Stomach smooth muscle (tissue), 2 donors: ENCODE measurements at regions not wholly inside any gene's neighbourhood (a gene's known extent, or its start where the extent isn't known, plus 50 kb on each side); places are given as distances from the start of the nearest gene placed in this dataset.
"Not testable (repeated sequence)": the region's sequence is repeated elsewhere in the genome, so short reads cannot be mapped to it uniquely, and the experiment has no call there.

ENCODE experiments used
- H3K27ac ChIP-seq: one replicate; pipeline ENCODE4 v1.7.0; 2013; ENCODE audit warnings: mild to moderate bottlenecking, low read length, inconsistent platforms
- H3K27me3 ChIP-seq, 2 donors: one replicate each; pipeline ENCODE4 v1.7.0; 2013; ENCODE audit warnings: low read length in 2 of 2; ENCODE audit not compliant: insufficient read depth in 2 of 2, control insufficient read depth in 1 of 2
- H3K36me3 ChIP-seq, 2 donors: one replicate each; pipeline ENCODE4 v1.7.0; 2013; ENCODE audit warnings: low read length in 2 of 2; ENCODE audit not compliant: control insufficient read depth in 2 of 2, insufficient read depth in 2 of 2
- H3K4me1 ChIP-seq: one replicate; pipeline ENCODE4 v1.7.0; 2013; ENCODE audit warnings: low read length; ENCODE audit not compliant: control insufficient read depth, insufficient read depth
- H3K4me3 ChIP-seq, 2 donors: one replicate each; pipeline ENCODE4 v1.7.0; 2013; ENCODE audit warnings: low read length in 2 of 2
- H3K9ac ChIP-seq, 2 donors: one replicate each; pipeline ENCODE4 v1.7.0; 2013; ENCODE audit warnings: low read length in 2 of 2, mild to moderate bottlenecking in 1 of 2
- H3K9me3 ChIP-seq, 2 donors: one replicate each; pipeline ENCODE4 v1.7.0; 2013; ENCODE audit warnings: low read length in 2 of 2; ENCODE audit not compliant: control insufficient read depth in 2 of 2
- donor health status: healthy.
- donor health status: Pancreatic carcinoma.

DNA sequence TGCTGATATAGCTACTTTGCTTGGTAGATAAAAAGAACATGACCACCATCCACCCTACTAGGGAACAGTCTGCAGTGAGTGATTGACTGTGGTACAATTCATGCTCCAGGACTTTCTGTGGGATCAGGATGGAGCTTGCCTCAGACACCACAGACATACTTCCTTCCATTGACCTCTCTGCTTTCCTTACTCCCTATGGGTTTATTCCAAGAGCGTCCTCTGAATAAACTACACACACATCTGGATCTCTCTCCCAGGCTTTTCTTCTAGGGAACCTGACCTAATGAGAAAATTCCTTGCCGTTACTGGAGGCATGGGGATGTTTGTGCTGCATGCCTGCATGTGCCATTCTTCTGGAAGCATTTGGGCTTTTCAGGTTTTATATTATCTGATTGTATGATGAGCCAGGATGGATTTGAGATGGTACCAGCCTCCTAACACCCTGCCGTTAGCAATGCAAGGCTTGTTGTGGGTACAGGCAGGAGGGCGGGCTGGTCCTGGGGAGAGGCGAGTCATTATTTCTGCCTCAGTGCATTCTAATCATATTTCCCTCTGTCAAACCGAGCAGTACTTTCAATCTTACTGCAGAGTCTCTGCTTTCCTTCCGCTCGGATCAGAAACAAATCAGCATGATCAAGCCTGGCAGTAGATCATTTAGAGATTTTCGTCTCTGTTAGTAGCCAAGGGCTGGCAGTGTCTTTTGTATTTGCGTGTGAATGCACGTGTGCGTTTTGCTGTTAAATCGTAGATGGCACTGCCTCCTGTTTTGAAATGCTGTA, 279.2 kb downstream of the PDCD6IP start:
- Histone ChIP-seq H3K4me1 (no peaks in the 10 kb centered on the region), H3K4me3 (no peak overlapping the region), H3K27me3 (no peaks in the 10 kb centered on the region), H3K9me3 (peaks cover 0 to 2% of the 10 kb centered on the region in 2 donors), H3K36me3 (no peaks in the 10 kb centered on the region), H3K27ac (no peak overlapping the region), H3K9ac (no peak overlapping the region)

DNA sequence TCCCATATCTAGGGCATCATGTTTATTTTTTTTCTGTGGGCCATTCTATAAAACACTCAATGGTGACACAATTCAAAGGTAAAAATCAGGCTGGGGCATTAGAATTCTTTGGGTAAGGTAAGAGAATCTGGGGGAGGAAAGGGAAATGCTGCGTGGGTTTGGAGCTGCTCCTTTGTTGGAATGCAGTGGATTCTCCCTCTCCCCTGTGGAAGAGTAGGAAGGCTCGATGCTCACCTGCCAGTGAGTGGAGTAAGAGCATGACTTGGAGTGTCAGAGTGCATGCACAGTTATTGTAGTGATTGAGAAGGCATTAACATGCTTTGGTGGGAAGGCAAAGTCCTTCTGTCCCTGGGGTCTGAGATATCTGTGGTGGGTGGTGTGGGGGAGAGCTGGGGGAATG, 280.0 kb downstream of the PDCD6IP start:
- Histone ChIP-seq H3K36me3 (no peaks in the 10 kb centered on the region), H3K4me3 (no peak overlapping the region), H3K9ac (no peak overlapping the region), H3K4me1 (no peaks in the 10 kb centered on the region), H3K27ac (no peak overlapping the region), H3K27me3 (no peaks in the 10 kb centered on the region), H3K9me3 (peaks cover 0 to 2% of the 10 kb centered on the region in 2 donors)

DNA sequence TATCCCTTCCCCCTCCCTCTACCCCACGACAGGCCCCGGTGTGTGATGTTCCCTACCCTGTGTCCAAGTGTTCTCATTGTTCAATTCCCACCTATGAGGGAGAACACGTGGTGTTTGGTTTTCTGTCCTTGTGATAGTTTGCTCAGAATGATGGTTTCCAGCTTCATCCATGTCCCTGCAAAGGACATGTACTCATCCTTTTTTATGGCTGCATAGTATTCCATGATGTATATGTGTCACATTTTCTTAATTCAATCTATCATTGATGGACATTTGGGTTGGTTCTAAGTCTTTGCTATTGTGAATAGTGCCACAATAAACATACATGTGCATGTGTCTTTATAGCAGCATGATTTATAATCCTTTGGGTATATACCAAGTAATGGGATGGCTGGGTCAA, 281.4 kb downstream of the PDCD6IP start:
- not testable (repeated sequence) for H3K36me3 ChIP-seq, H3K4me3 ChIP-seq, H3K27ac ChIP-seq, H3K4me1 ChIP-seq, H3K9me3 ChIP-seq, H3K9ac ChIP-seq, H3K27me3 ChIP-seq

DNA sequence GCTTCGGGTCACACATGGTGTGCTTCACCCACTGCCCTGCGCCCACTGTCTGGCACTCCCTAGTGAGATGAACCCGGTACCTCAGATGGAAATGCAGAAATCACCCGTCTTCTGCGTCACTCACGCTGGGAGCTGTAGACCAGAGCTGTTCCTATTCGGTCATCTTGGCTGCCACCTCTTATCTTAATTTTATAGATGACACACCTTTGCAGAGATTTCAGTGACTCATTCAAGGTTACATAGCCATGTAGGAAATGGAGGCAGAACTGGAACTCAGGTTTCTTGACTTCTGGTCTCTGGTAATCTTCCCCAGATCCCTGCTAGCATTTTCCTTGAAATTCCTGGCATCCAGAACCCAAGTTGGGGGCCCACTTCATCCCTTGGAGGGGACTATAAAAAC, 291.9 kb downstream of the PDCD6IP start:
- H3K27ac ChIP-seq, H3K9me3 ChIP-seq, H3K4me3 ChIP-seq, H3K4me1 ChIP-seq, H3K36me3 ChIP-seq, H3K27me3 ChIP-seq, H3K9ac ChIP-seq: not testable (repeated sequence)

DNA sequence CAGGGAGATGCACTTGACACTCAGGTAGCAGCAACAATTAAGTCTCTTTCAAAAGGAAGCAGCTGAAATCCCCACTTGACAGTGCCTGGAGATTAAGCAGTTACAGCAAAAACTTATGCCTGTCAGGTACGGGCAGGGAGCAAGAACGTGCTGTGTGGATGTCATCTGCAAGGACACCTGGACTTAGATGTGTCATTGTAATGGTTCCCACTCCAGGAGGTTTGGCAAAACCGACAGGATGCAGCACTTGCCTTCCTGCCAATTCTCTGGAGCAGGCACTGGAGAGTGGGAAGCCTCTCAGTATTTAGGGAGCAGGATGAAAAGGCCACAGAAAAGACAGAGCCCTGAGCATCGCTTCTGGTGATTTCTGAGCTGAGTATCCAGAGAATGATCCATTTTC, 292.4 kb downstream of the PDCD6IP start:
- Histone ChIP-seq H3K27ac (no peak overlapping the region), H3K27me3 (no peaks in the 10 kb centered on the region), H3K4me1 (no peaks in the 10 kb centered on the region), H3K9me3 (no peaks in the 10 kb centered on the region), H3K4me3 (no peak overlapping the region), H3K9ac (no peak overlapping the region), H3K36me3 (no peaks in the 10 kb centered on the region)

DNA sequence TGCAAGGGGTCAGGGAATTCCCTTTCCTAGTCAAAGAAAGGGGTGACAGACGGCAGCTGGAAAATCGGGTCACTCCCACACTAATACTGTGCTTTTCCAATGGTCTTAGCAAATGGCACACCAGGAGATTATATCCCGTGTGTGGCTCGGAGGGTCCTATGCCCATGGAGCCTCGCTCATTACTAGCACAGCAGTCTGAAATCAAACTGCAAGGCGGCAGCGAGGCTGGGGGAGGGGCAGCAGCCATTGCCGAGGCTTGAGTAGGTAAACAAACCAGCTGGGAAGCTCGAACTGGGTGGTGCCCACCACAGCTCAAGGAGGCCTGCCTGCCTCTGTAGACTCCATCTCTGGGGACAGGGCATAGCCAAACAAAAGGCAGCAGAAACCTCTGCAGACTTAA, 295.9 kb downstream of the PDCD6IP start:
- not testable (repeated sequence) for H3K4me3 ChIP-seq, H3K9ac ChIP-seq, H3K4me1 ChIP-seq, H3K9me3 ChIP-seq, H3K27ac ChIP-seq, H3K36me3 ChIP-seq, H3K27me3 ChIP-seq

DNA sequence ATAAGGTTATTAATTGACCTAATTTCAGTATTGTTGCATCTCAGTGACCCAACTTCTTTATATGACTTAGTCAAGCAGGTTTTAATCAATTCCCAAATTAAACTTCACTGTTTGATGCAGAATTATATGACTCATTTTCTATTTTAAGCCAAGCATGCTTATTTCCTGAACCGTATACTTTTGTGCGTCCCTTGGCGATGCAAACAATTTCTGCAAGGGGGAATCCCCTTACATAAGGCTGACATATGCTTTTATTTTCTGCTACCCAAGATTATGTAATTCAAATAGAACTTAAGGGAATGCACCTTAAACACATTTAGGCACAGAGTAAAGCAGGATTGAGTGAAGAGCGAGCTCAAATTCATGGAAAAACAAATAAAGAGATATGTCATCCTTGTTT, 303.9 kb downstream of the PDCD6IP start:
- Histone ChIP-seq H3K36me3 (no peaks in the 10 kb centered on the region), H3K27me3 (no peaks in the 10 kb centered on the region), H3K9ac (no peak overlapping the region), H3K27ac (no peak overlapping the region), H3K9me3 (peaks cover 2 to 7% of the 10 kb centered on the region in 2 donors), H3K4me1 (no peaks in the 10 kb centered on the region), H3K4me3 (no peak overlapping the region)

DNA sequence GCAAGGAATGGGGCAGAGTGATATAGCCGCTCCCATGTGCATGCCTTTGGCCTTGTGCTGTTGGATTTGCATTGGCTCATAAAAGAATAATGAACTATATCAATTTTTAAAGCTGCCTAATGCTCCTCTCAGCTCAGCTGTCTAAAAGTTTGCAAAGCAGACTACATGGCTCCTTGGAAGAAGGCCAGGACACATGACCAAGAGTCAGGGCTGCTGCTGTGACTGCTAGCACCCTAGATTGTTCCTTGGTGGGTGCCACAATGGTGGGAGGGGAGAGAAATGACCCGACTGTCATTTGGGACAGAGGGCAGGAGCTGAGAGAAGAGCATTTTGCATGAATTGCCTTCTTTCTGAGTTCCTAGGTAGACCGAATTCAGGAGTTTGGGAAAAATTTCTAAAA, 307.9 kb downstream of the PDCD6IP start:
- H3K9me3 ChIP-seq, result peaks cover 2 to 7% of the 10 kb centered on the region in 2 donors
- no peak overlapping the region for H3K27ac ChIP-seq
- no peak overlapping the region for H3K9ac ChIP-seq
- H3K4me1 ChIP-seq, result no peaks in the 10 kb centered on the region
- H3K4me3 ChIP-seq, result no peak overlapping the region
- no peaks in the 10 kb centered on the region for H3K36me3 ChIP-seq
- no peaks in the 10 kb centered on the region for H3K27me3 ChIP-seq

DNA sequence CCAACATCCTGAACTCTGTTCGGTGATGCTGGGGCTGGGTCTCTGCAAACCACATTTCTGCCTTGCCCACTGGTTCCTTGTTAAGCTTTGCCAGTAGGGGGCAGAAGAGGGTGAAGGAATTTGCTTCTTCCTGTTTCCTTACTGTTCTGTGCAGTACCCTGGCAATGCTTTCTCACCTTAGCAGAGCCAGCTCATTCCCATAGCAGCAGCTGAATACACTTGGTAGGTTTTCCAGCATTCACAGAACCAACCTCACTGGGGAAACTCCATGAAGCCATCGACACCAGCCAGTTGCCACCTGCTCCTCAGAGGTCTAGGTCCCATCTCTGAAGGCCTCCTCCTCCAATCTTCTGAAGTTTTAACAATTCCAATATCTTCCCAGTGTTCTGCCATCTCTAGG, 308.4 kb downstream of the PDCD6IP start:
- H3K36me3 ChIP-seq, result no peaks in the 10 kb centered on the region
- no peaks in the 10 kb centered on the region for H3K27me3 ChIP-seq
- H3K4me1 ChIP-seq, result no peaks in the 10 kb centered on the region
- H3K27ac ChIP-seq, result no peak overlapping the region
- H3K9me3 ChIP-seq, result peaks cover 2 to 7% of the 10 kb centered on the region in 2 donors
- no peak overlapping the region for H3K9ac ChIP-seq
- no peak overlapping the region for H3K4me3 ChIP-seq

DNA sequence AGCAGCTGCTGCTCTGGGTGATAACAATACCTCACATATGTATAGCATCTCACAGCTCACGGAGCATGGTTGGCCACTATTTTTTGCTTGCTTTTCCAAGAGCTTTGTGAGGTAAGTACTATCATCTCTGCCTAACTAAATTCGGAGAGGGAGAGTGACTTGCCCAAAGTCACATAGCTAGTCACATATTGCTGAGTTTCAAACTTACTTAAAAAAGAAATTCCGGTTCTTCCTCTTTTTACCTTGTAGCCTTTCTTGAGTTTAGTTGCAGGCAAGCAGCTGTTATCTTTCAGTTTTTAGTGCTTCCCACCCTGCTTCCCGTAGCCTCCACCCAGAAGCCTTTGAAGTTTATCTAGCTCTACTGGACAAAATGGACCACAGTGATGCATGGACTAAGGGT, 309.2 kb downstream of the PDCD6IP start:
- peaks cover 2 to 7% of the 10 kb centered on the region in 2 donors for H3K9me3 ChIP-seq
- no peaks in the 10 kb centered on the region for H3K36me3 ChIP-seq
- H3K27ac ChIP-seq, result no peak overlapping the region
- no peaks in the 10 kb centered on the region for H3K27me3 ChIP-seq
- H3K4me3 ChIP-seq, result no peak overlapping the region
- H3K4me1 ChIP-seq, result no peaks in the 10 kb centered on the region
- no peak overlapping the region for H3K9ac ChIP-seq

DNA sequence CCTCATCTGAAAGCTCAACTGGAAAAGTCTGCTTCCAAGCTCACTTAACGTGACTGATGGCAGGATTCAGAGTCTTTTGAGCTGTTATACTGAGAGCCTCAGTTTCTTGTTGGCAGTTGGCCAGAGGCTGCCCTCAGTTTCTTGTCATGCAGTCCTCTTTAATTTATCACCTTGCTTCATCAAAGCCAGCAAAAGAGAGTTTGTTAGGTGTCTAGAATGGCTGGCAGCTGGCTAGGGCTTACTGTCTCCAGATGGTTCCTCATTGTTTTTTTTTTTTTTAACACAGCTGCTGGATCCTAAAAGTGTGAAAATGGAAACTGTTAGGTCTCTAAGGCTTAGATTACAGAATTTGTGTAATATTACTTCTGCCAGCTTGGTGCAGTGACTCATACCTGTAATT, 310.6 kb downstream of the PDCD6IP start:
- Histone ChIP-seq H3K36me3 (no peaks in the 10 kb centered on the region), H3K4me1 (no peaks in the 10 kb centered on the region), H3K9ac (no peak overlapping the region), H3K27ac (no peak overlapping the region), H3K4me3 (no peak overlapping the region), H3K27me3 (no peaks in the 10 kb centered on the region), H3K9me3 (peaks cover 2 to 4% of the 10 kb centered on the region in 2 donors)
